ENCODE measurements at regions not wholly inside any gene's neighbourhood (a gene's known extent, or its start where the extent isn't known, plus 50 kb on each side); places are given as distances from the start of the nearest gene placed in this dataset.

GRCh38 chr6:159463119-159463829 lies 229.8 kb downstream of the SOD2 start:
- intact Hi-C loops (cut with DNase I), result loop anchor here (10.0 kb wide), 1 partner anchor 288 kb away; no protein-coding TSS in a partner anchor
- ATAC-seq (peak; percentile 45), DNase-seq (ENCODE audit: low spot score) (no peak)

- ATAC-seq (no peak), DNase-seq (ENCODE audit: low spot score) (no peak)
- intact Hi-C loops (cut with DNase I), result loop anchor here (10.0 kb wide), 1 partner anchor 288 kb away; no protein-coding TSS in a partner anchor
These were observed 230.6 kb downstream of the SOD2 start for GRCh38 chr6:159462431-159462830.

GRCh38 chr6:159461998-159462397 lies 231.0 kb downstream of the SOD2 start:
- intact Hi-C loops (cut with DNase I), result loop anchor here (10.0 kb wide), 1 partner anchor 287 kb away; no protein-coding TSS in a partner anchor
- no peak for ATAC-seq
- DNase-seq (ENCODE audit: low spot score), result no peak

- ATAC-seq (no peak), DNase-seq (ENCODE audit: low spot score) (no peak)
- intact Hi-C loops (cut with DNase I), result loop anchor here (10.0 kb wide), 1 partner anchor 286 kb away; no protein-coding TSS in a partner anchor
These were observed 231.8 kb downstream of the SOD2 start for GRCh38 chr6:159461266-159461665.

DNA sequence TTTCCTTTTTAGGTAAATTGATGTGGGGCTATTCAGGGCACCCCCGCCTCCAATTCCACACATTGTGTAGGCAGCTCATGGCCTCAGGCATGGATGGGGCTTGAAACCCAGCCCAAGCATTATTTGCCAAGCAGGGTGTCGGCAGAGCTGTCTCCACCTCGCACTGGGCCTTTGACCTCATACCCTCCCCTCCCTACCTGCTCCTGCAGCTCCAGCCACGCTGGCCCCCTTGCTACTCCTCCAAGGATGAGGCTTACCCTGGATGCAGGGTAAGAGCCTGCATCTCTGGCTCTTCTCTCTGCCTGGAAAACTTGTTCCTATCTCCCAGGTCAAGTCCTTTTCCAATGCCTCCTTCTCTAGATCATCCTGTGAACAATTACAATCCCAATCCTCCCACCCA lies 232.6 kb downstream of the SOD2 start:
- DNase-seq (ENCODE audit: low spot score) (no peak), ATAC-seq (no peak)
- intact Hi-C loops (cut with DNase I), result loop anchor here (10.0 kb wide), 1 partner anchor 286 kb away; no protein-coding TSS in a partner anchor

GRCh38 chr6:159456349-159456748 lies 236.7 kb downstream of the SOD2 start:
- intact Hi-C loops (cut with DNase I), result no loop called here
- DNase-seq (ENCODE audit: low spot score), result no peak
- peak; percentile 38 for ATAC-seq

- intact Hi-C loops (cut with DNase I), result no loop called here
- ATAC-seq, result peak; percentile 45
These were observed 237.3 kb downstream of the SOD2 start for GRCh38 chr6:159455700-159456274.

DNA sequence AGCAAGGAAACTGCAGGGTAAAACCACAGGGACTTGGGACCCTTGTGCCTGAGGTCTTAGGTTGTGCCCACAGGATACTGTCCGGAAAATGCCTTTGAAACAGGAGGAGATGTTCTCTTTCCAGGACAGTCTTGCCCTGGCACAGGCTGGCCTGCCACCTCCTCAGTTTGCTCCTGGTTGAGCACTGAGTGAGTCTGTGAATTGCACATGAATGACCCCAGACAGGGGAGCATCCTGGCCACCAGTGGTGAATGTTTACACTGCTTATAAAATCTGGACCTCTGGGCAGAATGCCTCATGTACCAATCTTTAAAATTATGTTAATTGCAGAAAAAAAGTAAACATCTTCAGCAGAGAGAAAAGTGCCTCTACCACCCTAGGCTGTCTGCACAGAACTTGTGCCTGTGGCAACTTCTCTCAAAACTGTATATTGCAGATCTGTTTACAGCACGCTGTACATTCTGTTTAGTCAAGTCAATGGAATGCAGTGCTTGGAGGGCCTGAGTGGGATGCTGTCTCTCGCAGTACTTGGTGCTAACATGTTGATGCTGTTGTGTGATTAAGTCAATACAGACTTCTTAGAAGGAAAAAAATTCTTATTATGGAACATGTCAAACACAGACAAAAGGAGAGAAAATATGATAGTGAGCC lies 242.1 kb downstream of the SOD2 start:
- ATAC-seq, result peak; percentile 72
- intact Hi-C loops (cut with DNase I), result no loop called here

More at GRCh38 chr6:159455700-159456274, 237.3 kb downstream of the SOD2 start:
- DNase-seq (ENCODE audit: low spot score), result no peak

DNA sequence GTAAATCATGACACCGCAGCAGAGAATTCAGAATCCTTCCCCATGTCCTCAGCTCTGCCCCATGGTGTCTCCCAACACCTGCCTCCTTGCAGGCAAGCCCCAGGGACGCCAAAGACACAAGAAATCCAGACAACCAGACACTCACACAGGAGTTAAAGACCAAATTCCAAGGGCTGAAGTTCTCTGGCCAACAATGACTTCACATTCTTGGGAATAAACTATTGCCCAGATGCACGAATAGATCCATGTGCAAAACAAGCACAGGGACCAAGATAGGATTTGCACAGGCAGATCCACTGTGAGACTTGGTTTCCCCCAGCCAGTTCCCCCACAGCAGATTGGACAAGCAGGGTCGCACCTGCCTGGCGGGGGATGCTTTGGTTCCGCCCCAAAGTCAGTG lies 246.7 kb downstream of the SOD2 start:
- intact Hi-C loops (cut with DNase I), result no loop called here
- DNase-seq (ENCODE audit: low spot score) (no peak), ATAC-seq (no peak)

More for the DNA sequence above, 242.1 kb downstream of the SOD2 start:
- DNase-seq (ENCODE audit: low spot score), result no peak

DNA sequence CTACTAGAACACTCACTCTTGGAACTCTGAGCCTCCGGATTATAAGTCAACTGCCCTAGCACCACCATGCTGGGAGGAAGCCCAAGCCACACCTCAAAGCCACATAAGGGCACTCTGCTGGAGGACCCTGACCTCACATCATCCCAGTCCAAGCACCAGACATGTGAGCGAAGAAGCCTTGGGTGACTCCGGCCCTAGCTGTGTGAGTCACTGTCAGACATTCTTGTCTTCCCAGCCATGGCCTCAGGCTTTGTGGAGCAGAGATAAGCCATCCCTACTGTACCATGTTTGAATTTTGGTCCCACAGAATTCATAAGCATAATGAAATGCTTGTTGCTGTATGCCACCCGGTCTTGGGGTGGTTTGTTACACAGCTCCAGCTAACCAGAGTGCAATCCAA lies 247.7 kb downstream of the SOD2 start:
- no peak for DNase-seq (ENCODE audit: low spot score)
- intact Hi-C loops (cut with DNase I), result no loop called here
- peak; percentile 8 for ATAC-seq

- peak; percentile 51 for ATAC-seq
- no peak for DNase-seq (ENCODE audit: low spot score)
- intact Hi-C loops (cut with DNase I), result no loop called here
These were observed 248.8 kb downstream of the SOD2 start for GRCh38 chr6:159444056-159444760.

GRCh38 chr6:159443417-159443920 lies 249.6 kb downstream of the SOD2 start:
- intact Hi-C loops (cut with DNase I), result loop anchor here (1.0 kb wide), 1 partner anchor 31 kb away; no protein-coding TSS in a partner anchor
- ATAC-seq, result no peak

GRCh38 chr6:159441704-159441981 lies 251.4 kb downstream of the SOD2 start:
- ATAC-seq (no peak), DNase-seq (ENCODE audit: low spot score) (no peak)
- intact Hi-C loops (cut with DNase I), result no loop called here

More at GRCh38 chr6:159443417-159443920, 249.6 kb downstream of the SOD2 start:
- DNase-seq (ENCODE audit: low spot score), result no peak

- intact Hi-C loops (cut with DNase I), result no loop called here
- DNase-seq (ENCODE audit: low spot score) (no peak), ATAC-seq (peak; percentile 76)
These were observed 251.9 kb downstream of the SOD2 start for GRCh38 chr6:159440911-159441703.

DNA sequence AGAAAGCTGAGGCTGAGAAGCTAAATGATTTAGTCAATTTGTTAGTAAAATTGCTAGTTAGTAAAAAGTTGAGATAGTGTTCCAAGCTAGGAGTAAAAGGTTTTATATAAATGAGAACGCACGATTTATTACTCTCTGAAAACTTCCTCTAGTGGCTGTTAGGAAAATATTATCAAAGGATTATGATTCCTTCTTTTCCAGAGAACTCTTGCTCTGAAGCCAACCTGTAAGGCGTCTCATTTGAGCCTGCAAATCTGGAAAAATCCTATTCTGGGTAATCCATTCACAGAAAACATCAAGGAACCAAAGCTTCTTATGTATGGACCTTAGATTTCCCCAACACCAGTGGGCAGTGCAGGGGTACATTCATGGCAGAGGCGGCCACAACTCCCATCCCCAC lies 252.7 kb downstream of the SOD2 start:
- DNase-seq (ENCODE audit: low spot score) (no peak), ATAC-seq (no peak)
- intact Hi-C loops (cut with DNase I), result no loop called here

GRCh38 chr6:159439651-159440050 lies 253.4 kb downstream of the SOD2 start:
- intact Hi-C loops (cut with DNase I), result no loop called here
- DNase-seq (ENCODE audit: low spot score) (no peak), ATAC-seq (no peak)

DNA sequence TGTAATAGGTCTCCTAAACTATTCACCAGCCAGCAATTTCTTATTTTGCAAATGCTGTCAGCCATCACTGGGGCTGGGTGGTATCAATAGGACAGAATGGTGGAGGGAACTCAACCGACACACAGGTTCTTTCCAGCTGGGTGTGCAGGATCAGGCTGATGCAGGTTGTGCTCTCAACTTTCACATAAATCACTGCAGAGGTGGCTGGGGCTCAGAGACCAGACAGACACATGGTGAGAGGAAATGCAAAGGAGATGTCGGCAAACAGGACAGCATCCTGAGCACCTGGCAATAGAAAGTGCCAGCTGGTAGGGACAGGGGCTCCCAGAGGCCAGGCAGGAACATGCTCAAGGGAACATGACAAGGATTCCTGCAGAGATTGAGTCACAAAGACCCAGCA lies 254.9 kb downstream of the SOD2 start:
- no peak for ATAC-seq
- DNase-seq (ENCODE audit: low spot score), result no peak
- intact Hi-C loops (cut with DNase I), result no loop called here

- ATAC-seq (peak; percentile 34), DNase-seq (ENCODE audit: low spot score) (no peak)
- intact Hi-C loops (cut with DNase I), result no loop called here
These were observed 256.5 kb downstream of the SOD2 start for GRCh38 chr6:159436581-159436980.

GRCh38 chr6:159435701-159436100 lies 257.3 kb downstream of the SOD2 start:
- intact Hi-C loops (cut with DNase I), result no loop called here
- DNase-seq (ENCODE audit: low spot score) (no peak), ATAC-seq (no peak)
